ENCODE measurements at regions not wholly inside any gene's neighbourhood (a gene's known extent, or its start where the extent isn't known, plus 50 kb on each side); places are given as distances from the start of the nearest gene placed in this dataset.

DNA sequence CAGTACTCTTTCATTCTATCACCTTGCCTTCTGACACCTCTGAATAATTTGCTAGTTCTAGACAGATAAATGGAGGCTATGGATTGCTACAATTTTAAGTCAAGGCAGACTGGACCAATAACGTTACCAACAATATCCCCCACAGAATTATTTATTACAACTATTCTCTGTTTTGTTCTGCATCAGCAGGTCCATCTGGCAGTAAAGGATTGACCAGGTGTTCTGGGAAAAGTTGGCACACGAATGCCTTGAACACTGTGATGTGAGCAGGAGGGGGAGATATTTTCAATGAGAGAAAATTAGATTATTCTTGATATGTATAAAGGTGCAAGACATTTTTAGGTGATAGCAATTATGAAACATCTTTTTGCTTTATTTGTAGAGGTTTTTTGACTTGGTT is 718.8 kb upstream of the TMPRSS15 start:
- TF ChIP-seq POLR2A (IDR thresholded peaks at IDR 0.05; ENCODE audit: low read length) (no peak), GATA1 (IDR thresholded peaks at IDR 0.05; ENCODE audit: low read depth, low read length) (no peak)
